NT2/D1 (cell line): ENCODE measurements at regions not wholly inside any gene's neighbourhood (a gene's known extent, or its start where the extent isn't known, plus 50 kb on each side); places are given as distances from the start of the nearest gene placed in this dataset.

Experiments used
- DNase-seq: peaks from one replicate; pipeline ENCODE4 v3.0.0-alpha.2; 2011; ENCODE audit warnings: low read depth, low spot score
- H3K27me3 ChIP-seq: 2 replicates; pipeline ENCODE4 v1.6.0; 2011; ENCODE audit warnings: mild to moderate bottlenecking; ENCODE audit not compliant: insufficient read length, insufficient read depth
- H3K36me3 ChIP-seq: 2 replicates; pipeline ENCODE4 v1.6.1; 2011; ENCODE audit warnings: mild to moderate bottlenecking, low read length, mixed read lengths; ENCODE audit not compliant: insufficient read depth, insufficient read length
- H3K4me1 ChIP-seq: 2 replicates; pipeline ENCODE4 v1.5.1; 2011; ENCODE audit not compliant: insufficient read depth, insufficient read length
- H3K4me3 ChIP-seq: 2 replicates; pipeline ENCODE4 v1.5.1; 2011; ENCODE audit warnings: low read depth; ENCODE audit not compliant: insufficient read length
- H3K9ac ChIP-seq: 2 replicates; pipeline ENCODE4 v1.6.0; 2011; ENCODE audit warnings: low read depth; ENCODE audit not compliant: insufficient read length
- H3K9me3 ChIP-seq: 2 replicates; pipeline ENCODE4 v1.5.1; 2011; ENCODE audit warnings: mild to moderate bottlenecking, low read length; ENCODE audit not compliant: insufficient read depth
- SUZ12 ChIP-seq: IDR thresholded peaks from 2 replicates; pipeline ENCODE4 v1.6.1; 2011; ENCODE audit not compliant: insufficient read length, insufficient read depth; ENCODE audit errors: extremely low read depth
- YY1 ChIP-seq: IDR thresholded peaks from 2 replicates; pipeline ENCODE4 v1.6.1; 2011; ENCODE audit not compliant: insufficient read length, insufficient read depth
- ZNF274 ChIP-seq: IDR thresholded peaks from 2 replicates; pipeline ENCODE4 v1.6.1; 2011; ENCODE audit warnings: mild to moderate bottlenecking, low read depth, low read length

GRCh38 chr13:109436841-109437240, 349.5 kb downstream of the IRS2 start:
- Histone ChIP-seq H3K27me3 (no peaks in the 10 kb centered on the region), H3K4me3 (no peak overlapping the region), H3K36me3 (no peaks in the 10 kb centered on the region), H3K9ac (no peak overlapping the region), H3K9me3 (peaks cover 14% of the 10 kb centered on the region), H3K4me1 (no peaks in the 10 kb centered on the region)
- TF ChIP-seq SUZ12 (no peak), ZNF274 (no peak), YY1 (no peak)
- DNase-seq: no peak

- Histone ChIP-seq H3K9ac (no peak overlapping the region), H3K36me3 (no peaks in the 10 kb centered on the region), H3K9me3 (peaks cover 16% of the 10 kb centered on the region), H3K4me3 (no peak overlapping the region), H3K4me1 (no peaks in the 10 kb centered on the region), H3K27me3 (no peaks in the 10 kb centered on the region)
- DNase-seq: no peak
- TF ChIP-seq YY1: no peak
Observed at GRCh38 chr13:109436055-109436622, 350.2 kb downstream of the IRS2 start.

GRCh38 chr13:109431217-109431616, 355.2 kb downstream of the IRS2 start:
- Histone ChIP-seq H3K9ac (no peak overlapping the region), H3K27me3 (no peaks in the 10 kb centered on the region), H3K4me3 (no peak overlapping the region), H3K36me3 (no peaks in the 10 kb centered on the region), H3K9me3 (peaks cover 31% of the 10 kb centered on the region), H3K4me1 (no peaks in the 10 kb centered on the region)
- DNase-seq: no peak
- no peak for TF ChIP-seq SUZ12
- no peak for TF ChIP-seq ZNF274
- no peak for TF ChIP-seq YY1

GRCh38 chr13:109428146-109428545, 358.2 kb downstream of the IRS2 start:
- Histone ChIP-seq H3K27me3 (no peaks in the 10 kb centered on the region), H3K4me1 (no peaks in the 10 kb centered on the region), H3K36me3 (no peaks in the 10 kb centered on the region), H3K9ac (no peak overlapping the region), H3K9me3 (peaks cover 31% of the 10 kb centered on the region), H3K4me3 (no peak overlapping the region)
- no peak for DNase-seq
- TF ChIP-seq ZNF274 (no peak), SUZ12 (no peak), YY1 (no peak)

GRCh38 chr13:109427695-109428094, 358.7 kb downstream of the IRS2 start:
- no peak overlapping the region for H3K4me3 ChIP-seq
- H3K9ac ChIP-seq: no peak overlapping the region
- peaks cover 26% of the 10 kb centered on the region for H3K9me3 ChIP-seq
- no peak for DNase-seq
- TF ChIP-seq ZNF274: no peak
- no peak for TF ChIP-seq SUZ12
- no peak for TF ChIP-seq YY1
- no peaks in the 10 kb centered on the region for H3K27me3 ChIP-seq
- no peaks in the 10 kb centered on the region for H3K4me1 ChIP-seq
- H3K36me3 ChIP-seq: no peaks in the 10 kb centered on the region

- Histone ChIP-seq H3K9me3 (peaks cover 21% of the 10 kb centered on the region), H3K9ac (no peak overlapping the region), H3K4me1 (no peaks in the 10 kb centered on the region), H3K4me3 (no peak overlapping the region), H3K36me3 (no peaks in the 10 kb centered on the region), H3K27me3 (no peaks in the 10 kb centered on the region)
- no peak for DNase-seq
- TF ChIP-seq YY1: no peak
- TF ChIP-seq ZNF274: no peak
- TF ChIP-seq SUZ12: no peak
Observed at GRCh38 chr13:109427148-109427547, 359.2 kb downstream of the IRS2 start.

- no peak for DNase-seq
- TF ChIP-seq YY1 (no peak), SUZ12 (no peak), ZNF274 (no peak)
- Histone ChIP-seq H3K9ac (no peak overlapping the region), H3K27me3 (no peaks in the 10 kb centered on the region), H3K9me3 (peaks cover 16% of the 10 kb centered on the region; the same call in 1 of the 2 replicates), H3K4me3 (no peak overlapping the region), H3K36me3 (no peaks in the 10 kb centered on the region), H3K4me1 (no peaks in the 10 kb centered on the region)
Observed at GRCh38 chr13:109426690-109426990, 359.7 kb downstream of the IRS2 start.

- Histone ChIP-seq H3K4me3 (no peak overlapping the region), H3K9me3 (peaks cover 14% of the 10 kb centered on the region; the same call in 1 of the 2 replicates), H3K27me3 (no peaks in the 10 kb centered on the region), H3K4me1 (no peaks in the 10 kb centered on the region), H3K36me3 (no peaks in the 10 kb centered on the region), H3K9ac (no peak overlapping the region)
- TF ChIP-seq YY1 (no peak), ZNF274 (no peak), SUZ12 (no peak)
- no peak for DNase-seq
Observed at GRCh38 chr13:109425821-109426689, 360.3 kb downstream of the IRS2 start.
